IMR-90 (cell line): ENCODE measurements at regions not wholly inside any gene's neighbourhood (a gene's known extent, or its start where the extent isn't known, plus 50 kb on each side); places are given as distances from the start of the nearest gene placed in this dataset.

Source experiments
- ATAC-seq: fragments of 200-7000 bp; cut with Tn5 transposase; 2 replicates; pipeline ENCODE4 v1.9.1; 2020; ENCODE audit warnings: low read depth, mild to moderate bottlenecking, moderate library complexity
- BruUV-seq: library from RNA; stranded (reverse); fragments of 400-500 nt; replicated peaks from 2 replicates; lab custom pipeline; 2021; lab: Mats Ljungman, UMichigan
- CTCF ChIA-PET: fragments of 300-600 bp; formaldehyde crosslinking; extraction: SDS; loops from one replicate; lab custom pipeline; 2021; ENCODE audit warnings: antibody characterized with exemption; lab: Yijun Ruan, JAX
- POLR2A ChIA-PET: fragments of 300-600 bp; sonication (Branson Sonifier 250); formaldehyde crosslinking; loops from one replicate; lab custom pipeline; 2022; ENCODE audit warnings: antibody characterized with exemption; ENCODE audit not compliant: unreplicated experiment; lab: Charles Lee
- DNase-seq: peaks from one replicate; pipeline ENCODE4 v3.0.0; 2013
- H2AFZ ChIP-seq: replicated peaks from 2 replicates; pipeline ENCODE3; 2013; ENCODE audit warnings: low read length, mild to moderate bottlenecking; ENCODE audit not compliant: poor library complexity
- H2AK5ac ChIP-seq: 2 replicates; pipeline ENCODE4 v1.6.1; 2013; ENCODE audit warnings: low read depth, low read length, inconsistent platforms
- H2AK9ac ChIP-seq: replicated peaks from 2 replicates; pipeline ENCODE3; 2013; ENCODE audit warnings: mild to moderate bottlenecking, low read depth, low read length, moderate library complexity; ENCODE audit not compliant: poor library complexity
- H2BK120ac ChIP-seq: 2 replicates; pipeline ENCODE4 v1.6.1; 2013; ENCODE audit warnings: low read depth, low read length, inconsistent platforms
- H2BK15ac ChIP-seq: 3 replicates; pipeline ENCODE4 v1.6.1; 2013; ENCODE audit warnings: low read depth, low read length, inconsistent platforms
- H2BK20ac ChIP-seq: 2 replicates; pipeline ENCODE4 v1.6.1; 2013; ENCODE audit warnings: low read depth, mild to moderate bottlenecking, inconsistent platforms, low read length, moderate library complexity
- H2BK5ac ChIP-seq: 2 replicates; pipeline ENCODE4 v1.6.1; 2013; ENCODE audit warnings: mild to moderate bottlenecking, low read depth, low read length, inconsistent platforms; ENCODE audit not compliant: poor library complexity, severe bottlenecking
- H3K14ac ChIP-seq: replicated peaks from 2 replicates; pipeline ENCODE4 v1.6.1; 2013; ENCODE audit warnings: low read depth, low read length, inconsistent platforms
- H3K18ac ChIP-seq: 2 replicates; pipeline ENCODE4 v1.6.1; 2013; ENCODE audit warnings: low read depth, low read length, control low read depth
- H3K23ac ChIP-seq: 2 replicates; pipeline ENCODE4 v1.6.1; 2013; ENCODE audit warnings: low read depth, low read length, inconsistent platforms
- H3K27ac ChIP-seq: 2 replicates; pipeline ENCODE4 v1.5.1; 2013; ENCODE audit warnings: mild to moderate bottlenecking, control low read depth, low read length; ENCODE audit not compliant: insufficient read depth
- H3K27me3 ChIP-seq: 2 replicates; pipeline ENCODE4 v1.6.1; 2013; ENCODE audit warnings: low read length; ENCODE audit not compliant: control insufficient read depth, insufficient read depth
- H3K36me3 ChIP-seq: 2 replicates; pipeline ENCODE4 v1.6.1; 2013; ENCODE audit warnings: low read length, mixed read lengths; ENCODE audit not compliant: control insufficient read depth, insufficient read depth
- H3K4ac ChIP-seq: 2 replicates; pipeline ENCODE4 v1.6.1; 2013; ENCODE audit warnings: low read depth, low read length, inconsistent platforms
- H3K4me1 ChIP-seq: 2 replicates; pipeline ENCODE4 v1.6.1; 2013; ENCODE audit warnings: low read length, mixed read lengths; ENCODE audit not compliant: control insufficient read depth, insufficient read depth
- H3K4me2 ChIP-seq: 2 replicates; pipeline ENCODE4 v1.6.1; 2013; ENCODE audit warnings: low read depth, mild to moderate bottlenecking, control low read depth, low read length, moderate library complexity
- H3K4me3 ChIP-seq: 2 replicates; pipeline ENCODE4 v1.5.1; 2013; ENCODE audit warnings: low read depth, mild to moderate bottlenecking, control low read depth, low read length, moderate library complexity; ENCODE audit not compliant: insufficient read depth
- H3K56ac ChIP-seq: 2 replicates; pipeline ENCODE4 v1.6.1; 2013; ENCODE audit warnings: low read length, inconsistent platforms; ENCODE audit not compliant: insufficient read depth; ENCODE audit errors: extremely low read depth
- H3K79me1 ChIP-seq, 2 experiments: 2 replicates each; pipeline ENCODE4 v1.6.1; 2013; ENCODE audit warnings: low read length in 2 of 2, inconsistent platforms in 1 of 2, low read depth in 1 of 2
- H3K9ac ChIP-seq: 2 replicates; pipeline ENCODE4 v1.6.1; 2013; ENCODE audit warnings: low read depth, low read length, control low read depth
- H3K9me1 ChIP-seq: 2 replicates; pipeline ENCODE4 v1.6.1; 2013; ENCODE audit warnings: low read length, inconsistent platforms; ENCODE audit not compliant: insufficient read depth
- H3K9me3 ChIP-seq: 2 replicates; pipeline ENCODE4 v1.6.1; 2013; ENCODE audit warnings: low read length; ENCODE audit not compliant: control insufficient read depth, insufficient read depth
- H4K20me1 ChIP-seq: 2 replicates; pipeline ENCODE4 v1.6.1; 2013; ENCODE audit warnings: low read length, inconsistent platforms; ENCODE audit not compliant: insufficient read depth
- H4K5ac ChIP-seq: 2 replicates; pipeline ENCODE4 v1.6.1; 2013; ENCODE audit warnings: mild to moderate bottlenecking, low read depth, low read length, control low read depth
- H4K8ac ChIP-seq, 2 experiments: 2 replicates each; pipeline ENCODE4 v1.6.1; 2013; ENCODE audit warnings: low read depth in 2 of 2, low read length in 2 of 2, control low read depth in 1 of 2, inconsistent platforms in 1 of 2
- H4K91ac ChIP-seq: 2 replicates; pipeline ENCODE4 v1.6.1; 2013; ENCODE audit warnings: low read depth, low read length, inconsistent platforms; ENCODE audit not compliant: insufficient read depth
- BHLHE40 ChIP-seq: fragments of 150-350 bp; IDR thresholded peaks from 2 replicates; pipeline ENCODE4 v1.6.1; 2016; ENCODE audit warnings: mild to moderate bottlenecking, low read depth, low read length
- CEBPB ChIP-seq: IDR thresholded peaks from 2 replicates; pipeline ENCODE4 v1.6.1; 2012; ENCODE audit warnings: low read depth, low read length, improper control_type of control experiment
- MAFK ChIP-seq: IDR thresholded peaks from 2 replicates; pipeline ENCODE4 v1.6.1; 2012; ENCODE audit warnings: low read depth, low read length, improper control_type of control experiment
- RAD21 ChIP-seq: IDR thresholded peaks from 2 replicates; pipeline ENCODE4 v1.6.1; 2012; ENCODE audit warnings: low read length, improper control_type of control experiment
- RCOR1 ChIP-seq: IDR thresholded peaks from 2 replicates; pipeline ENCODE4 v1.6.1; 2012; ENCODE audit warnings: mild to moderate bottlenecking, low read length, improper control_type of control experiment; ENCODE audit not compliant: insufficient replicate concordance
- WGBS, 2 experiments: methylation state at CpG; one replicate each; pipeline versions ENCODE4 v1.1.5 to v1.1.7; 2013; ENCODE audit warnings: missing lambda C conversion rate in 2 of 2; ENCODE audit not compliant: insufficient read length in 1 of 2; ENCODE audit errors: extremely low coverage in 2 of 2; 5-methylcytosine and 5-hydroxymethylcytosine counted together
- dilution Hi-C: fragments of 300-500 bp; cut with HindIII; formaldehyde crosslinking; loops from one replicate; pipeline ENCODE4 v1.14.3; 2018; ENCODE audit warnings: low sequenced_read_pairs; ENCODE audit not compliant: unreplicated experiment
- in situ Hi-C: fragments of 300-500 bp; cut with MboI; formaldehyde crosslinking; loops from 3 replicates; pipeline ENCODE4 v1.14.3; 2019; ENCODE audit warnings: low sequenced_read_pairs, inconsistent platforms, mixed read lengths
- intact Hi-C: fragments of 100-400 bp; cut with micrococcal nuclease; formaldehyde crosslinking; loops from 2 replicates; pipeline ENCODE4 v1.10.0; 2022
- TF ChIP-seq, protein P1 (sequence below): conservative IDR thresholded peaks from 2 replicates; pipeline ENCODE4 v1.5.1; 2012; ENCODE audit warnings: mild to moderate bottlenecking, low read depth, low read length, improper control_type of control experiment

DNA sequence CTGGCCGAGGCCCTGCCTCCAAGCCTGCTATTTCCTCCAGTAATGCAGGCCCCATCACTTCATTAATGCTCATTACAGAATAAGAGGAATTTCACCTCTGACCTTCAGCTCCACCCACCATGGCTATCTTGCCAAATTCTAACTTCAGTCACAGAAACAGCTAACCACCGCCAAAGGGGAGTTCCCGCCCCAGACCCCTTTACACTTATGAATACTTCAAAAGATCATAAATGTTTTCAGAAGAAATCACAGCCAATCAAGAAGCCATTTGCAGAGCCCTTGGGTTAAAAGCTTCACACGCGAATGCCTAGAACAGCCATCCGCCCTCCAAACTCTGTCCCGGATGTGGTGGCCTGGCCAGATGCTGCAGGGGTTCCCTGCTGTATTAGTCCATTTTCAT is 73.8 kb upstream of the TWIST2 start:
- CTCF ChIA-PET = interaction anchor here (1.0 kb wide), 1 partner anchor 11 kb away, joined by 3 read pairs; no protein-coding TSS in a partner anchor
- WGBS, 2 experiments = 0% methylated on average over 1 of the region's 7 CpGs; no CpG with 5 or more reads in 1 of the 2 experiments
- H2BK5ac ChIP-seq = no peak overlapping the region

More for the DNA sequence above, 73.8 kb upstream of the TWIST2 start:
- H2AFZ ChIP-seq = no peak overlapping the region
- no peak overlapping the region for H3K27ac ChIP-seq
- H4K91ac ChIP-seq = no peak overlapping the region
- H4K5ac ChIP-seq = no peak overlapping the region
- H3K9ac ChIP-seq = no peak overlapping the region
- DNase-seq (no peak), ATAC-seq (no peak)
- dilution Hi-C loops = no loop called here
- intact Hi-C loops = no loop called here
- H3K27me3 ChIP-seq = peaks cover 36% of the 10 kb centered on the region
- TF ChIP-seq RCOR1 (no peak), CEBPB (no peak), RAD21 (no peak), MAFK (no peak), BHLHE40 (no peak)
- TF ChIP-seq, protein P1, sequence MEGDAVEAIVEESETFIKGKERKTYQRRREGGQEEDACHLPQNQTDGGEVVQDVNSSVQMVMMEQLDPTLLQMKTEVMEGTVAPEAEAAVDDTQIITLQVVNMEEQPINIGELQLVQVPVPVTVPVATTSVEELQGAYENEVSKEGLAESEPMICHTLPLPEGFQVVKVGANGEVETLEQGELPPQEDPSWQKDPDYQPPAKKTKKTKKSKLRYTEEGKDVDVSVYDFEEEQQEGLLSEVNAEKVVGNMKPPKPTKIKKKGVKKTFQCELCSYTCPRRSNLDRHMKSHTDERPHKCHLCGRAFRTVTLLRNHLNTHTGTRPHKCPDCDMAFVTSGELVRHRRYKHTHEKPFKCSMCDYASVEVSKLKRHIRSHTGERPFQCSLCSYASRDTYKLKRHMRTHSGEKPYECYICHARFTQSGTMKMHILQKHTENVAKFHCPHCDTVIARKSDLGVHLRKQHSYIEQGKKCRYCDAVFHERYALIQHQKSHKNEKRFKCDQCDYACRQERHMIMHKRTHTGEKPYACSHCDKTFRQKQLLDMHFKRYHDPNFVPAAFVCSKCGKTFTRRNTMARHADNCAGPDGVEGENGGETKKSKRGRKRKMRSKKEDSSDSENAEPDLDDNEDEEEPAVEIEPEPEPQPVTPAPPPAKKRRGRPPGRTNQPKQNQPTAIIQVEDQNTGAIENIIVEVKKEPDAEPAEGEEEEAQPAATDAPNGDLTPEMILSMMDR = no peak
- no peaks in the 10 kb centered on the region for H3K36me3 ChIP-seq
- no TSS peak for BruUV-seq
- H3K4ac ChIP-seq = no peak overlapping the region
- in situ Hi-C loops = no loop called here
- POLR2A ChIA-PET = no interaction called here
- no peaks in the 10 kb centered on the region for H4K20me1 ChIP-seq
- no peak overlapping the region for H2BK20ac ChIP-seq
- no peak overlapping the region for H2AK9ac ChIP-seq
- H3K9me1 ChIP-seq = no peaks in the 10 kb centered on the region
- no peak overlapping the region for H4K8ac ChIP-seq
- no peak overlapping the region for H3K14ac ChIP-seq
- H2BK15ac ChIP-seq = no peak overlapping the region
- H3K23ac ChIP-seq = no peak overlapping the region
- no peak overlapping the region for H3K4me2 ChIP-seq
- no peak overlapping the region for H3K18ac ChIP-seq
- no peak overlapping the region for H2BK120ac ChIP-seq
- no peak overlapping the region for H2AK5ac ChIP-seq
- no peak overlapping the region for H3K4me3 ChIP-seq
- H3K79me1 ChIP-seq = no peaks in the 10 kb centered on the region
- H3K56ac ChIP-seq = no peak overlapping the region
- H3K4me1 ChIP-seq = no peaks in the 10 kb centered on the region
- H3K9me3 ChIP-seq = no peaks in the 10 kb centered on the region
